SK-N-SH treated with all-trans-retinoic acid at 6 μM for 48 hours (cell line): ENCODE measurements at regions not wholly inside any gene's neighbourhood (a gene's known extent, or its start where the extent isn't known, plus 50 kb on each side); places are given as distances from the start of the nearest gene placed in this dataset.

Source experiments
- ARNTL ChIP-seq: fragments of 450-650 bp; formaldehyde crosslinking; IDR thresholded peaks from 2 replicates; pipeline ENCODE4 v1.5.0; 2020; ENCODE audit warnings: low read depth, mild to moderate bottlenecking, moderate library complexity, borderline replicate concordance
- BACH2 ChIP-seq: fragments of 250-450 bp; sonication (Bioruptor Pico); IDR thresholded peaks from 2 replicates; pipeline ENCODE4 v1.9.0; 2021; ENCODE audit warnings: mild to moderate bottlenecking, borderline replicate concordance
- CREB5 ChIP-seq: fragments of 250-450 bp; sonication (Bioruptor Pico); IDR thresholded peaks from 2 replicates; pipeline ENCODE4 v1.5.1; 2020; ENCODE audit warnings: low read depth, mild to moderate bottlenecking, moderate library complexity
- CSDC2 ChIP-seq: fragments of 250-450 bp; sonication (Bioruptor Pico); IDR thresholded peaks from 2 replicates; pipeline ENCODE4 v1.5.0; 2020; ENCODE audit warnings: mild to moderate bottlenecking, moderate library complexity
- ESRRG ChIP-seq: fragments of 250-450 bp; sonication (Bioruptor Pico); IDR thresholded peaks from 2 replicates; pipeline ENCODE4 v1.6.1; 2021; ENCODE audit warnings: mild to moderate bottlenecking
- OSR1 ChIP-seq: fragments of 250-450 bp; sonication (Bioruptor Pico); IDR thresholded peaks from 2 replicates; pipeline ENCODE4 v1.8.0; 2022; ENCODE audit warnings: moderate library complexity, mild to moderate bottlenecking, inconsistent platforms
- POU6F1 ChIP-seq: fragments of 250-450 bp; sonication (Bioruptor Pico); IDR thresholded peaks from 2 replicates; pipeline ENCODE4 v1.8.0; 2021; ENCODE audit warnings: low read depth, mild to moderate bottlenecking, moderate library complexity, borderline replicate concordance
- SNAI2 ChIP-seq: fragments of 250-450 bp; sonication (Bioruptor Pico); IDR thresholded peaks from 2 replicates; pipeline ENCODE4 v1.5.0; 2020; ENCODE audit warnings: mild to moderate bottlenecking, moderate library complexity
- TOX ChIP-seq: fragments of 250-450 bp; sonication (Bioruptor Pico); IDR thresholded peaks from 2 replicates; pipeline ENCODE4 v1.8.0; 2021; ENCODE audit warnings: mild to moderate bottlenecking, moderate library complexity, borderline replicate concordance
- ZC3H10 ChIP-seq: fragments of 250-450 bp; sonication (Bioruptor Pico); IDR thresholded peaks from 2 replicates; pipeline ENCODE4 v1.5.1; 2021; ENCODE audit warnings: mild to moderate bottlenecking, moderate library complexity
- ZFP3 ChIP-seq: fragments of 250-450 bp; sonication (Bioruptor Pico); IDR thresholded peaks from 2 replicates; pipeline ENCODE4 v1.5.0; 2020; ENCODE audit warnings: mild to moderate bottlenecking, moderate library complexity
- ZFP30 ChIP-seq: fragments of 450-650 bp; formaldehyde crosslinking; IDR thresholded peaks from 2 replicates; pipeline ENCODE4 v1.5.0; 2022; ENCODE audit warnings: mild to moderate bottlenecking, moderate library complexity

- TF ChIP-seq OSR1 (CRISPR knock-in tag) (no peak), ZC3H10 (no peak), ESRRG (peak; percentile 70; the same call in 1 of the 2 replicates), ARNTL (CRISPR knock-in tag) (no peak), ZFP30 (CRISPR knock-in tag) (no peak; the same call in 1 of the 2 replicates), BACH2 (CRISPR knock-in tag) (no peak), CSDC2 (peak; percentile 87), CREB5 (CRISPR knock-in tag) (peak; percentile 97), SNAI2 (CRISPR knock-in tag) (peak; percentile 92), ZFP3 (peak; percentile 70; the same call in 1 of the 2 replicates), TOX (CRISPR knock-in tag) (peak; percentile 28; the same call in 1 of the 2 replicates), POU6F1 (no peak)
These were observed 592.5 kb upstream of the CLINT1 start for GRCh38 chr5:158451203-158451992.
